Neural cell (in vitro differentiated cells): ENCODE measurements at regions not wholly inside any gene's neighbourhood (a gene's known extent, or its start where the extent isn't known, plus 50 kb on each side); places are given as distances from the start of the nearest gene placed in this dataset.

ENCODE experiments used
- H2AFZ ChIP-seq: fragments of 200-600, 300-800 bp; sonication (generic), shearing (Covaris generic); 2 replicates; pipeline ENCODE4 v1.6.0; 2014; ENCODE audit warnings: low read depth, mild to moderate bottlenecking, antibody characterized with exemption, low read length, moderate library complexity
- H3F3A ChIP-seq: fragments of 200-600 bp; shearing (Covaris generic); 2 replicates; pipeline ENCODE4 v1.6.1; 2016; ENCODE audit warnings: mild to moderate bottlenecking, moderate library complexity, mixed read lengths, antibody characterized with exemption, low read length; ENCODE audit not compliant: insufficient read depth, poor library complexity, severe bottlenecking
- H3K27ac ChIP-seq: fragments of 200-600, 300-800 bp; sonication (generic), shearing (Covaris generic); 2 replicates; pipeline ENCODE4 v1.5.1; 2014; ENCODE audit warnings: mild to moderate bottlenecking, low read length, moderate library complexity
- H3K27me3 ChIP-seq: fragments of 300-800, 200-600 bp; sonication (generic), shearing (Covaris generic); 2 replicates; pipeline ENCODE4 v1.6.0; 2014; ENCODE audit warnings: mild to moderate bottlenecking, low read depth, low read length, moderate library complexity; ENCODE audit not compliant: insufficient read depth
- H3K36me3 ChIP-seq: fragments of 300-800, 200-600 bp; sonication (generic), shearing (Covaris generic); 2 replicates; pipeline ENCODE4 v1.5.1; 2014; ENCODE audit warnings: mild to moderate bottlenecking, antibody characterized with exemption, low read length, moderate library complexity; ENCODE audit not compliant: insufficient read depth
- H3K4me2 ChIP-seq: fragments of 300-800, 200-600 bp; sonication (generic), shearing (Covaris generic); 2 replicates; pipeline ENCODE4 v1.6.0; 2014; ENCODE audit warnings: mild to moderate bottlenecking, low read length
- H3K4me3 ChIP-seq: fragments of 300-800, 200-600 bp; sonication (generic), shearing (Covaris generic); 2 replicates; pipeline ENCODE4 v1.5.1; 2014; ENCODE audit warnings: mild to moderate bottlenecking, low read length, moderate library complexity
- H3K79me2 ChIP-seq: fragments of 200-600 bp; shearing (Covaris generic); replicated peaks from 2 replicates; pipeline ENCODE4 v1.6.0; 2014; ENCODE audit warnings: mild to moderate bottlenecking, low read length, moderate library complexity; ENCODE audit not compliant: insufficient read depth
- H3K9ac ChIP-seq: fragments of 300-800, 200-600 bp; sonication (generic), shearing (Covaris generic); 2 replicates; pipeline ENCODE4 v1.6.1; 2016; ENCODE audit warnings: mild to moderate bottlenecking, low read length, mixed read lengths
- H3K9me2 ChIP-seq: fragments of 200-600 bp; shearing (Covaris generic); 2 replicates; pipeline ENCODE4 v1.6.1; 2016; ENCODE audit warnings: mild to moderate bottlenecking, low read length, mixed read lengths; ENCODE audit not compliant: insufficient read depth
- H3K9me3 ChIP-seq: fragments of 200-600, 300-800 bp; sonication (generic), shearing (Covaris generic); 2 replicates; pipeline ENCODE4 v1.6.1; 2016; ENCODE audit warnings: mild to moderate bottlenecking, mixed run types, low read length, moderate library complexity, mixed read lengths
- H4K20me1 ChIP-seq: fragments of 200-600 bp; shearing (Covaris generic); 2 replicates; pipeline ENCODE4 v1.6.1; 2016; ENCODE audit warnings: mild to moderate bottlenecking, mixed run types; ENCODE audit not compliant: insufficient read depth
- EP300 ChIP-seq: fragments of 450-650 bp; conservative IDR thresholded peaks from 2 replicates; pipeline ENCODE4 v1.6.1; 2014; ENCODE audit warnings: antibody characterized with exemption, mild to moderate bottlenecking, moderate library complexity; ENCODE audit not compliant: poor library complexity, severe bottlenecking
- EZH2 ChIP-seq: fragments of 200-600, 300-800 bp; shearing (Covaris generic), sonication (generic); IDR thresholded peaks from 2 replicates; pipeline ENCODE4 v1.6.1; 2014; ENCODE audit warnings: antibody characterized with exemption, low read length, borderline replicate concordance, mild to moderate bottlenecking; ENCODE audit not compliant: insufficient read depth, poor library complexity, severe bottlenecking
- MXI1 ChIP-seq: fragments of 450-650 bp; conservative IDR thresholded peaks from 2 replicates; pipeline ENCODE4 v1.6.1; 2014; ENCODE audit warnings: antibody characterized with exemption, mild to moderate bottlenecking; ENCODE audit not compliant: poor library complexity, severe bottlenecking
- POLR2AphosphoS5 ChIP-seq: IDR thresholded peaks from 2 replicates; pipeline ENCODE4 v1.6.1; 2012
- RAD21 ChIP-seq: fragments of 450-650 bp; conservative IDR thresholded peaks from 2 replicates; pipeline ENCODE4 v1.6.1; 2014; ENCODE audit warnings: antibody characterized with exemption, mild to moderate bottlenecking, moderate library complexity
- SMC3 ChIP-seq: fragments of 450-650 bp; conservative IDR thresholded peaks from 2 replicates; pipeline ENCODE4 v1.6.1; 2014; ENCODE audit warnings: antibody characterized with exemption, mild to moderate bottlenecking, moderate library complexity; ENCODE audit not compliant: poor library complexity
- TAF1 ChIP-seq: IDR thresholded peaks from 2 replicates; pipeline ENCODE4 v1.6.1; 2012; ENCODE audit warnings: low read depth
- TF ChIP-seq, protein P1 (sequence below): fragments of 450-650 bp; IDR thresholded peaks from 2 replicates; pipeline ENCODE4 v1.5.1; 2014; ENCODE audit warnings: antibody characterized with exemption, mild to moderate bottlenecking, moderate library complexity; ENCODE audit not compliant: poor library complexity, severe bottlenecking
- TF ChIP-seq, protein P2 (sequence below): IDR thresholded peaks from 2 replicates; pipeline ENCODE4 v1.6.1; 2012; ENCODE audit warnings: borderline replicate concordance

DNA sequence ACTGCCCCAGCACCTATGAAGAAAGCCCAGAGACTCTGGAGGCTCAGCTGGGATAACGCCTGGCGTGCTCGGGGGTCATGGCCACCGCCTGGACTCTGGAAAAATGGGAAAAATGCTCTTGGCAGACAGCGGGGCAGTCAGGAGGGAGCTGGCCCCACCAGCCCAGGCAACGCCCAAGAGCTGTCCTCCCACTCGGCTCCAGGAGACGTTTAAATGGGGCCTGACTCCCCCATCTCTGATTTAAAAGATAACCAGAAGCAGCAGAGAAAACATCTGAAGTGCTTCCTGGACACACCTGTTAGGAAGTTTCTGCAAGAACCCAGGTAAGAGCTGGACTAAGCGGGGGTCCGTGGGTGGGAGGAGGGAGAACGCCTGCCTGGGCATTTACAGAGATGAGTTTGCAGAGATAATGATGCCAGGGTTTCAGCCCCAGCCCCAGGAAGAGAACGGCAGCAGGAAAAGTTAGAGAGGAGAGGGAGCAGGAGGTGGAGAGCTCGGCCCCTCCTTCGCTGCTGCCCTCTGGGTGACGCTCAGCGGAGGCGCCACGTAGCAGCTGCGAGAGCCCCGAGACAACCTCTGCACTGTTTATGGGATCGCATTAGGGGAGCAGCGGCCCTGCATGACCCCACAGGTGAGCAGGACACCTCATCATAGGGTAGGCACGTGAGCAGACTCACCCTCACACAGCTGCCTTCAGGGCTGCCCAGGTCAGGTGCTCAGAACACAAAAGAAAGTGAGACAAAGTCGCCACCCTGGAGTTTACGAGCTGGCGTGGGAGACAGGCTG is 83.5 kb upstream of the INSIG1 start:
- H3K36me3 ChIP-seq, result no peaks in the 10 kb centered on the region
- H3K9me3 ChIP-seq, result no peaks in the 10 kb centered on the region
- no peaks in the 10 kb centered on the region for H3K79me2 ChIP-seq
- H3K9ac ChIP-seq, result no peak overlapping the region
- H3F3A ChIP-seq, result no peaks in the 10 kb centered on the region
- H2AFZ ChIP-seq, result no peak overlapping the region
- TF ChIP-seq, protein P1, sequence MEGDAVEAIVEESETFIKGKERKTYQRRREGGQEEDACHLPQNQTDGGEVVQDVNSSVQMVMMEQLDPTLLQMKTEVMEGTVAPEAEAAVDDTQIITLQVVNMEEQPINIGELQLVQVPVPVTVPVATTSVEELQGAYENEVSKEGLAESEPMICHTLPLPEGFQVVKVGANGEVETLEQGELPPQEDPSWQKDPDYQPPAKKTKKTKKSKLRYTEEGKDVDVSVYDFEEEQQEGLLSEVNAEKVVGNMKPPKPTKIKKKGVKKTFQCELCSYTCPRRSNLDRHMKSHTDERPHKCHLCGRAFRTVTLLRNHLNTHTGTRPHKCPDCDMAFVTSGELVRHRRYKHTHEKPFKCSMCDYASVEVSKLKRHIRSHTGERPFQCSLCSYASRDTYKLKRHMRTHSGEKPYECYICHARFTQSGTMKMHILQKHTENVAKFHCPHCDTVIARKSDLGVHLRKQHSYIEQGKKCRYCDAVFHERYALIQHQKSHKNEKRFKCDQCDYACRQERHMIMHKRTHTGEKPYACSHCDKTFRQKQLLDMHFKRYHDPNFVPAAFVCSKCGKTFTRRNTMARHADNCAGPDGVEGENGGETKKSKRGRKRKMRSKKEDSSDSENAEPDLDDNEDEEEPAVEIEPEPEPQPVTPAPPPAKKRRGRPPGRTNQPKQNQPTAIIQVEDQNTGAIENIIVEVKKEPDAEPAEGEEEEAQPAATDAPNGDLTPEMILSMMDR, result no peak
- no peak for TF ChIP-seq POLR2AphosphoS5
- no peak for TF ChIP-seq RAD21
- no peak for TF ChIP-seq SMC3
- TF ChIP-seq, protein P2, sequence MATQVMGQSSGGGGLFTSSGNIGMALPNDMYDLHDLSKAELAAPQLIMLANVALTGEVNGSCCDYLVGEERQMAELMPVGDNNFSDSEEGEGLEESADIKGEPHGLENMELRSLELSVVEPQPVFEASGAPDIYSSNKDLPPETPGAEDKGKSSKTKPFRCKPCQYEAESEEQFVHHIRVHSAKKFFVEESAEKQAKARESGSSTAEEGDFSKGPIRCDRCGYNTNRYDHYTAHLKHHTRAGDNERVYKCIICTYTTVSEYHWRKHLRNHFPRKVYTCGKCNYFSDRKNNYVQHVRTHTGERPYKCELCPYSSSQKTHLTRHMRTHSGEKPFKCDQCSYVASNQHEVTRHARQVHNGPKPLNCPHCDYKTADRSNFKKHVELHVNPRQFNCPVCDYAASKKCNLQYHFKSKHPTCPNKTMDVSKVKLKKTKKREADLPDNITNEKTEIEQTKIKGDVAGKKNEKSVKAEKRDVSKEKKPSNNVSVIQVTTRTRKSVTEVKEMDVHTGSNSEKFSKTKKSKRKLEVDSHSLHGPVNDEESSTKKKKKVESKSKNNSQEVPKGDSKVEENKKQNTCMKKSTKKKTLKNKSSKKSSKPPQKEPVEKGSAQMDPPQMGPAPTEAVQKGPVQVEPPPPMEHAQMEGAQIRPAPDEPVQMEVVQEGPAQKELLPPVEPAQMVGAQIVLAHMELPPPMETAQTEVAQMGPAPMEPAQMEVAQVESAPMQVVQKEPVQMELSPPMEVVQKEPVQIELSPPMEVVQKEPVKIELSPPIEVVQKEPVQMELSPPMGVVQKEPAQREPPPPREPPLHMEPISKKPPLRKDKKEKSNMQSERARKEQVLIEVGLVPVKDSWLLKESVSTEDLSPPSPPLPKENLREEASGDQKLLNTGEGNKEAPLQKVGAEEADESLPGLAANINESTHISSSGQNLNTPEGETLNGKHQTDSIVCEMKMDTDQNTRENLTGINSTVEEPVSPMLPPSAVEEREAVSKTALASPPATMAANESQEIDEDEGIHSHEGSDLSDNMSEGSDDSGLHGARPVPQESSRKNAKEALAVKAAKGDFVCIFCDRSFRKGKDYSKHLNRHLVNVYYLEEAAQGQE, result no peak
- TF ChIP-seq TAF1, result no peak
- no peak for TF ChIP-seq MXI1
- TF ChIP-seq EP300, result no peak
- TF ChIP-seq EZH2, result no peak
- H3K9me2 ChIP-seq, result no peaks in the 10 kb centered on the region
- no peaks in the 10 kb centered on the region for H3K27me3 ChIP-seq
- H3K4me2 ChIP-seq, result no peak overlapping the region
- no peaks in the 10 kb centered on the region for H4K20me1 ChIP-seq
- no peak overlapping the region for H3K27ac ChIP-seq
- H3K4me3 ChIP-seq, result no peak overlapping the region

DNA sequence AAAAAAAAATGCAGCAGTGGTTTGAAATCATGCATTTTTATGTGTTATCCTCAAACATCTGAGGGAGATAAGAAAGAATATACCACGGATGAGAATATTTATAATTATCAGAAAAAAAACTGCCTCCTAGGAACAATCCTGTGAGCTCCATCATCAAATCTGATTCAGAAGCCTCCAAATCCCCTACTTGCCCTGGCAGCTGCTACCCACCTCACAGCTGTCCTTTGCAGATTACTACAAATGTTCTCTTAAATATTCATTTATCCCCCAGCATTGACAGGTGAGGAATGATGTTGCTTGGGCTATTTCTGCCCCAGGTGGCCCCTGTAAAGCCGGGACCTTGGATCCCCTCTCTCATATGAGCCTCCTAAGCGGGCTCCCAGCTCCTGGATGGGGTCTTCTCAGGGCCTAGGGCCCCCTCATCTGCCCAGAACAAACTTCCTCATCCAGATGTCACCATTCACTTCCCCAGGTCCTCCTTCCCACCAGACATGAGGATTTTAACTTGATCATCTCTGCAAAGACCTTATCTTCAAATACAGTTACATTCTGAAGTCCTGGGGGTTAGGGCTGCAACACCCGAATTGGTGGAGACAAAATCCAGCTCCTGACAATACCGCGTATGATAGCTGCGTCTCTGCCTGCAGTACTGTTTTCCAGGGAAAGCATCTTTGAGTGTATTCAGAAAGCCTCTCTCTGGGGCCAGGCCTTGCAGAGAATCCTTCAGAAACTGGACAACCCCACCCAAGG is 81.9 kb upstream of the INSIG1 start:
- Histone ChIP-seq H3K4me3 (no peak overlapping the region), H3K27ac (no peak overlapping the region), H3F3A (no peaks in the 10 kb centered on the region), H3K9me3 (no peaks in the 10 kb centered on the region), H3K36me3 (no peaks in the 10 kb centered on the region), H3K27me3 (no peaks in the 10 kb centered on the region), H3K4me2 (no peak overlapping the region), H3K9me2 (no peaks in the 10 kb centered on the region), H2AFZ (no peak overlapping the region), H4K20me1 (no peaks in the 10 kb centered on the region), H3K79me2 (no peaks in the 10 kb centered on the region), H3K9ac (no peak overlapping the region)
- TF ChIP-seq, protein P1, result no peak
- TF ChIP-seq MXI1, result no peak
- TF ChIP-seq TAF1, result no peak
- no peak for TF ChIP-seq EZH2
- TF ChIP-seq RAD21, result no peak
- no peak for TF ChIP-seq SMC3
- TF ChIP-seq POLR2AphosphoS5, result no peak
